NCI-H1048 (cell line): ENCODE measurements at regions not wholly inside any gene's neighbourhood (a gene's known extent, or its start where the extent isn't known, plus 50 kb on each side); places are given as distances from the start of the nearest gene placed in this dataset.
"Not testable (repeated sequence)": the region's sequence is repeated elsewhere in the genome, so short reads cannot be mapped to it uniquely, and the experiment has no call there.

Source experiments
- DNase-seq: peaks from one replicate; lab custom pipeline; 2025; lab: John Stamatoyannopoulos, UW

GRCh38 chr3:30469133-30469532 lies 137.3 kb upstream of the TGFBR2 start:
- no peak for DNase-seq

GRCh38 chr3:30470496-30470895 lies 135.9 kb upstream of the TGFBR2 start:
- DNase-seq: no peak

- no peak for DNase-seq
These were observed 135.3 kb upstream of the TGFBR2 start for GRCh38 chr3:30471066-30471465.

GRCh38 chr3:30471796-30472489 lies 134.5 kb upstream of the TGFBR2 start:
- no peak for DNase-seq

- DNase-seq: no peak
These were observed 132.9 kb upstream of the TGFBR2 start for GRCh38 chr3:30473374-30474051.

- no peak for DNase-seq
These were observed 132.0 kb upstream of the TGFBR2 start for GRCh38 chr3:30474371-30474770.

- no peak for DNase-seq
These were observed 131.2 kb upstream of the TGFBR2 start for GRCh38 chr3:30475038-30475808.

GRCh38 chr3:30475809-30476178 lies 130.6 kb upstream of the TGFBR2 start:
- DNase-seq: no peak

- DNase-seq: no peak
These were observed 129.9 kb upstream of the TGFBR2 start for GRCh38 chr3:30476368-30477084.

- no peak for DNase-seq
These were observed 129.1 kb upstream of the TGFBR2 start for GRCh38 chr3:30477149-30477921.

- DNase-seq: not testable (repeated sequence)
These were observed 126.7 kb upstream of the TGFBR2 start for GRCh38 chr3:30479737-30480136.

GRCh38 chr3:30480156-30480555 lies 126.2 kb upstream of the TGFBR2 start:
- DNase-seq: not testable (repeated sequence)

- DNase-seq: no peak
These were observed 125.8 kb upstream of the TGFBR2 start for GRCh38 chr3:30480587-30480986.

- no peak for DNase-seq
These were observed 125.2 kb upstream of the TGFBR2 start for GRCh38 chr3:30481241-30481640.

- not testable (repeated sequence) for DNase-seq
These were observed 122.2 kb upstream of the TGFBR2 start for GRCh38 chr3:30484229-30484628.

- no peak for DNase-seq
These were observed 120.0 kb upstream of the TGFBR2 start for GRCh38 chr3:30486368-30486767.

GRCh38 chr3:30488070-30488756 lies 118.2 kb upstream of the TGFBR2 start:
- no peak for DNase-seq

- no peak for DNase-seq
These were observed 113.8 kb upstream of the TGFBR2 start for GRCh38 chr3:30492322-30493192.

- no peak for DNase-seq
These were observed 112.5 kb upstream of the TGFBR2 start for GRCh38 chr3:30493911-30494311.
